Lower leg skin (tissue), 3 donors: ENCODE measurements at regions not wholly inside any gene's neighbourhood (a gene's known extent, or its start where the extent isn't known, plus 50 kb on each side); places are given as distances from the start of the nearest gene placed in this dataset.

Source experiments
- CTCF ChIP-seq, 3 donors: fragments of 450-650 bp; IDR thresholded peaks; one replicate each; pipeline ENCODE4 v1.5.1; 2016; ENCODE audit warnings: antibody characterized with exemption in 3 of 3, mild to moderate bottlenecking in 3 of 3, moderate library complexity in 2 of 3
- POLR2A ChIP-seq, 2 donors: fragments of 450-650 bp; IDR thresholded peaks; one replicate each; pipeline ENCODE4 v1.6.1; 2016 to 2017; ENCODE audit warnings: antibody characterized with exemption in 2 of 2, mild to moderate bottlenecking in 1 of 2, moderate library complexity in 1 of 2

- TF ChIP-seq POLR2A (IDR thresholded peaks at IDR 0.05) (no peak), CTCF (IDR thresholded peaks at IDR 0.05) (no peak)
These were observed 212.2 kb downstream of the TAF11L14 start for GRCh38 chr5:17846496-17846895.
